NB4 (cell line): ENCODE measurements at regions not wholly inside any gene's neighbourhood (a gene's known extent, or its start where the extent isn't known, plus 50 kb on each side); places are given as distances from the start of the nearest gene placed in this dataset.

Source experiments
- DNase-seq: peaks from one replicate; pipeline ENCODE4 v3.0.0; 2010; ENCODE audit warnings: low read depth
- H3K4me3 ChIP-seq: one replicate; pipeline ENCODE4 v1.5.1; 2011; ENCODE audit warnings: mild to moderate bottlenecking, low read depth, low read length, moderate library complexity
- CTCF ChIP-seq: IDR thresholded peaks from one replicate; pipeline ENCODE4 v1.5.1; 2012; ENCODE audit warnings: low read depth, low read length
- MAX ChIP-seq: IDR thresholded peaks from 2 replicates; pipeline ENCODE4 v1.6.1; 2011; ENCODE audit warnings: low read depth, low read length
- MYC ChIP-seq: IDR thresholded peaks from 2 replicates; pipeline ENCODE4 v1.6.1; 2011; ENCODE audit warnings: low read depth, low read length
- POLR2A ChIP-seq: IDR thresholded peaks from 2 replicates; pipeline ENCODE4 v1.6.1; 2011; ENCODE audit warnings: mild to moderate bottlenecking; ENCODE audit not compliant: insufficient read length; ENCODE audit errors: extremely low read depth

GRCh38 chr14:22407033-22407432 lies 182.0 kb downstream of the DAD1 start:
- TF ChIP-seq POLR2A, result no peak
- H3K4me3 ChIP-seq, result no peak overlapping the region
- DNase-seq, result no peak

- TF ChIP-seq MYC (no peak), MAX (no peak), POLR2A (no peak), CTCF (no peak)
- no peak for DNase-seq
Measured at GRCh38 chr14:22405201-22405600, 183.8 kb downstream of the DAD1 start.

GRCh38 chr14:22403296-22403695 lies 185.7 kb downstream of the DAD1 start:
- TF ChIP-seq MYC (no peak), POLR2A (no peak), MAX (no peak), CTCF (no peak)
- H3K4me3 ChIP-seq, result no peak overlapping the region
- DNase-seq, result no peak

More at GRCh38 chr14:22405201-22405600, 183.8 kb downstream of the DAD1 start:
- H3K4me3 ChIP-seq, result no peak overlapping the region

- TF ChIP-seq MAX (no peak), MYC (no peak), CTCF (no peak), POLR2A (no peak)
- no peak for DNase-seq
- no peak overlapping the region for H3K4me3 ChIP-seq
Measured at GRCh38 chr14:22400655-22401259, 188.3 kb downstream of the DAD1 start.

- no peak for DNase-seq
- H3K4me3 ChIP-seq, result no peak overlapping the region
- TF ChIP-seq CTCF, result no peak
- TF ChIP-seq MYC, result no peak
- TF ChIP-seq MAX, result no peak
- TF ChIP-seq POLR2A, result no peak
Measured at GRCh38 chr14:22399776-22400175, 189.2 kb downstream of the DAD1 start.

- H3K4me3 ChIP-seq, result no peak overlapping the region
- no peak for DNase-seq
- no peak for TF ChIP-seq MAX
- TF ChIP-seq CTCF, result no peak
- TF ChIP-seq POLR2A, result no peak
- no peak for TF ChIP-seq MYC
Measured at GRCh38 chr14:22397221-22397737, 191.7 kb downstream of the DAD1 start.
